ENCODE measurements at regions not wholly inside any gene's neighbourhood (a gene's known extent, or its start where the extent isn't known, plus 50 kb on each side); places are given as distances from the start of the nearest gene placed in this dataset.

GRCh38 chr2:6506361-6506794 is 359.3 kb downstream of the CMPK2 start:
- no peak overlapping the region for H3K4me3 ChIP-seq (ENCODE audit: low read length)
- no peak for TF ChIP-seq CTCF (IDR thresholded peaks at IDR 0.05; ENCODE audit: insufficient read depth, low read depth, low read length, missing control alignments)
- peak; percentile 85 for DNase-seq (ENCODE audit: low read depth)

GRCh38 chr2:6506859-6507258 is 358.8 kb downstream of the CMPK2 start:
- no peak overlapping the region for H3K4me3 ChIP-seq (ENCODE audit: low read length)
- no peak for TF ChIP-seq CTCF (IDR thresholded peaks at IDR 0.05; ENCODE audit: insufficient read depth, low read depth, low read length, missing control alignments)
- peak; percentile 15 for DNase-seq (ENCODE audit: low read depth)

GRCh38 chr2:6510532-6510931 is 355.2 kb downstream of the CMPK2 start:
- H3K4me3 ChIP-seq (ENCODE audit: low read length), result no peak overlapping the region
- no peak for TF ChIP-seq CTCF (IDR thresholded peaks at IDR 0.05; ENCODE audit: insufficient read depth, low read depth, low read length, missing control alignments)
- DNase-seq (ENCODE audit: low read depth), result no peak

GRCh38 chr2:6512589-6512988 is 353.1 kb downstream of the CMPK2 start:
- H3K4me3 ChIP-seq (ENCODE audit: low read length), result no peak overlapping the region
- no peak for TF ChIP-seq CTCF (IDR thresholded peaks at IDR 0.05; ENCODE audit: insufficient read depth, low read depth, low read length, missing control alignments)
- no peak for DNase-seq (ENCODE audit: low read depth)

- no peak for TF ChIP-seq CTCF (IDR thresholded peaks at IDR 0.05; ENCODE audit: insufficient read depth, low read depth, low read length, missing control alignments)
These were observed 349.0 kb downstream of the CMPK2 start for GRCh38 chr2:6516674-6517073.

GRCh38 chr2:6518361-6518760 is 347.3 kb downstream of the CMPK2 start:
- no peak for TF ChIP-seq CTCF (IDR thresholded peaks at IDR 0.05; ENCODE audit: insufficient read depth, low read depth, low read length, missing control alignments)
- no peak overlapping the region for H3K4me3 ChIP-seq (ENCODE audit: low read length)
- no peak for DNase-seq (ENCODE audit: low read depth)

More at GRCh38 chr2:6516674-6517073, 349.0 kb downstream of the CMPK2 start:
- H3K4me3 ChIP-seq (ENCODE audit: low read length), result no peak overlapping the region
- DNase-seq (ENCODE audit: low read depth), result no peak

GRCh38 chr2:6523476-6523875 is 342.2 kb downstream of the CMPK2 start:
- no peak for DNase-seq (ENCODE audit: low read depth)
- no peak for TF ChIP-seq CTCF (IDR thresholded peaks at IDR 0.05; ENCODE audit: insufficient read depth, low read depth, low read length, missing control alignments)
- no peak overlapping the region for H3K4me3 ChIP-seq (ENCODE audit: low read length)
